ENCODE measurements at regions not wholly inside any gene's neighbourhood (a gene's known extent, or its start where the extent isn't known, plus 50 kb on each side); places are given as distances from the start of the nearest gene placed in this dataset.

GRCh38 chr6:167532410-167533288, 207.8 kb downstream of the TTLL2 start:
- H3K9ac ChIP-seq (ENCODE audit: low read length): no peak overlapping the region
- H3K27ac ChIP-seq (ENCODE audit: low read length): no peak overlapping the region
- H3K4me3 ChIP-seq (ENCODE audit: low read length): no peak overlapping the region
- H3K4me1 ChIP-seq (ENCODE audit: control insufficient read depth, low read depth, low read length): peaks cover 12% of the 10 kb centered on the region
- no peaks in the 10 kb centered on the region for H3K9me3 ChIP-seq (ENCODE audit: control insufficient read depth, low read depth, low read length)
- peaks cover 46% of the 10 kb centered on the region for H3K27me3 ChIP-seq (ENCODE audit: control insufficient read depth, insufficient read depth, low read length)
- H3K36me3 ChIP-seq (ENCODE audit: control insufficient read depth, low read depth, low read length): no peaks in the 10 kb centered on the region

GRCh38 chr6:167533851-167534250, 209.0 kb downstream of the TTLL2 start:
- no peaks in the 10 kb centered on the region for H3K9me3 ChIP-seq (ENCODE audit: control insufficient read depth, low read depth, low read length)
- H3K27me3 ChIP-seq (ENCODE audit: control insufficient read depth, insufficient read depth, low read length): peaks cover 43% of the 10 kb centered on the region
- H3K4me1 ChIP-seq (ENCODE audit: control insufficient read depth, low read depth, low read length): peaks cover 12% of the 10 kb centered on the region

DNA sequence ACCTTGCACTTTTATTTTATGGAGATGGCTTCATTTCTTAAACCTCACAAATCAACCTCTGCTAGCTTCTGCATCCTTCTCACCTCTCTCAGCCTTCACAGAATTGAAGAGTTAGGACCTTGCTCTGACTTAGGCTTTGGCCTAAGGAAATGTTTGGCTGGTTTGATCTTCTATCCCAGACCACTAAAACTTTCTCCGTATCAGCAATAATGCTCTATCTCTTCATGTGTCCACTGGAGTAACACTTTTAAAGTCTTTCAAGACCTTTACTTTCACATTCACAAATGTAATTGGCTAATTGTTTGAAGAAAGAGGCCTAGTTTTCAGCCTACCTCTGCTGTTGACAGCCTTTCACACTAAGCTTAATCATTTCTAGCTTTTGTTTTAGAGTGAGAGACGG, 212.9 kb downstream of the TTLL2 start:
- no peak overlapping the region for H3K4me3 ChIP-seq (ENCODE audit: low read length)
- H3K9me3 ChIP-seq (ENCODE audit: control insufficient read depth, low read depth, low read length): peaks cover 7% of the 10 kb centered on the region
- H3K27me3 ChIP-seq (ENCODE audit: control insufficient read depth, insufficient read depth, low read length): peaks cover 6% of the 10 kb centered on the region
- H3K9ac ChIP-seq (ENCODE audit: low read length): no peak overlapping the region
- no peak overlapping the region for H3K27ac ChIP-seq (ENCODE audit: low read length)
- H3K4me1 ChIP-seq (ENCODE audit: control insufficient read depth, low read depth, low read length): peaks cover 10% of the 10 kb centered on the region
- no peaks in the 10 kb centered on the region for H3K36me3 ChIP-seq (ENCODE audit: control insufficient read depth, low read depth, low read length)

More at GRCh38 chr6:167533851-167534250, 209.0 kb downstream of the TTLL2 start:
- Histone ChIP-seq H3K27ac (ENCODE audit: low read length) (no peak overlapping the region), H3K4me3 (ENCODE audit: low read length) (no peak overlapping the region), H3K36me3 (ENCODE audit: control insufficient read depth, low read depth, low read length) (no peaks in the 10 kb centered on the region), H3K9ac (ENCODE audit: low read length) (no peak overlapping the region)

DNA sequence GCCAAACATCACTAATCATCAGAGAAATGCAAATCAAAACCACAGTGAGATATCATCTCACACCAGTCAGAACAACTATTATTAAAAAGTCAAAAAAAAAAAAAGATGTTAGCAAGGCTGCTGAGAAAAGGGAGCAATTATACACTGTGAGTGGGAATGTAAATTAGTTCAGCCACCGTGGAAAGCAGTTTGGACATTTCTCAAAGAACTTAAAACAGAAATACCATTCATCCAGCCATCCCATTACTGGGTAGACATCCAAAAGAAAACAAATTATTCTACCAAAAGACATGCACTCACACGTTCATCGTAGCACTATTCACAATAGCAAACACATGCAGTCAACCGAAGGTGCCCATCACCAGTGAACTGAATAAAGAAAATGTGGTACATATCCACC, 213.9 kb downstream of the TTLL2 start:
- H3K4me1 ChIP-seq (ENCODE audit: control insufficient read depth, low read depth, low read length): peaks cover 6% of the 10 kb centered on the region
- no peak overlapping the region for H3K9ac ChIP-seq (ENCODE audit: low read length)
- H3K36me3 ChIP-seq (ENCODE audit: control insufficient read depth, low read depth, low read length): no peaks in the 10 kb centered on the region
- peaks cover 7% of the 10 kb centered on the region for H3K9me3 ChIP-seq (ENCODE audit: control insufficient read depth, low read depth, low read length)
- H3K27me3 ChIP-seq (ENCODE audit: control insufficient read depth, insufficient read depth, low read length): peaks cover 6% of the 10 kb centered on the region
- no peak overlapping the region for H3K4me3 ChIP-seq (ENCODE audit: low read length)
- no peak overlapping the region for H3K27ac ChIP-seq (ENCODE audit: low read length)

DNA sequence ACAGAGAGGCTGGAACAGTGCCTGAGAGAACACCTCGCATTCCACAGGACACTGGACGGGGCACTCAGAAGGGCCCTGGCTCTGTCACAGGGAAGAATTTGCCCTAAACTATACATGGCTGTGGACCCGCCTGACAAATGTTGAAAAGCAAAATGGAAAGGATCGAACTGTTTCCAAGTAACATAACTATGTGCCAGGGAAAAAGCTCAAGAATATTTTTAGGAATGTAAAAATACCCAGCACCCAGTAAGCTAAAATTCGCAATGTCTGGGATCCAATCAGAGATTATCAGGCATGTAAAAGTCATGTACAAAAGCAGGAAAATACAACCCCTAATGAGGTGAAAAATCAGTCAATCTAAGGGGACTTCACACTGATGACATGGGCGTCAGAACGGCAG, 215.9 kb downstream of the TTLL2 start:
- Histone ChIP-seq H3K4me3 (ENCODE audit: low read length) (no peak overlapping the region), H3K9ac (ENCODE audit: low read length) (no peak overlapping the region), H3K27me3 (ENCODE audit: control insufficient read depth, insufficient read depth, low read length) (no peaks in the 10 kb centered on the region), H3K9me3 (ENCODE audit: control insufficient read depth, low read depth, low read length) (peaks cover 7% of the 10 kb centered on the region), H3K4me1 (ENCODE audit: control insufficient read depth, low read depth, low read length) (no peaks in the 10 kb centered on the region), H3K27ac (ENCODE audit: low read length) (no peak overlapping the region), H3K36me3 (ENCODE audit: control insufficient read depth, low read depth, low read length) (no peaks in the 10 kb centered on the region)

- H3K27me3 ChIP-seq (ENCODE audit: control insufficient read depth, insufficient read depth, low read length): no peaks in the 10 kb centered on the region
- H3K27ac ChIP-seq (ENCODE audit: low read length): no peak overlapping the region
- no peaks in the 10 kb centered on the region for H3K36me3 ChIP-seq (ENCODE audit: control insufficient read depth, low read depth, low read length)
- no peak overlapping the region for H3K9ac ChIP-seq (ENCODE audit: low read length)
- no peaks in the 10 kb centered on the region for H3K4me1 ChIP-seq (ENCODE audit: control insufficient read depth, low read depth, low read length)
- H3K9me3 ChIP-seq (ENCODE audit: control insufficient read depth, low read depth, low read length): peaks cover 7% of the 10 kb centered on the region
- H3K4me3 ChIP-seq (ENCODE audit: low read length): no peak overlapping the region
These were observed 216.7 kb downstream of the TTLL2 start for GRCh38 chr6:167541544-167541943.

GRCh38 chr6:167543602-167544497, 219.0 kb downstream of the TTLL2 start:
- no peak overlapping the region for H3K9ac ChIP-seq (ENCODE audit: low read length)
- no peak overlapping the region for H3K27ac ChIP-seq (ENCODE audit: low read length)
- no peaks in the 10 kb centered on the region for H3K27me3 ChIP-seq (ENCODE audit: control insufficient read depth, insufficient read depth, low read length)
- no peaks in the 10 kb centered on the region for H3K36me3 ChIP-seq (ENCODE audit: control insufficient read depth, low read depth, low read length)
- peaks cover 7% of the 10 kb centered on the region for H3K9me3 ChIP-seq (ENCODE audit: control insufficient read depth, low read depth, low read length)
- no peaks in the 10 kb centered on the region for H3K4me1 ChIP-seq (ENCODE audit: control insufficient read depth, low read depth, low read length)
- no peak overlapping the region for H3K4me3 ChIP-seq (ENCODE audit: low read length)

DNA sequence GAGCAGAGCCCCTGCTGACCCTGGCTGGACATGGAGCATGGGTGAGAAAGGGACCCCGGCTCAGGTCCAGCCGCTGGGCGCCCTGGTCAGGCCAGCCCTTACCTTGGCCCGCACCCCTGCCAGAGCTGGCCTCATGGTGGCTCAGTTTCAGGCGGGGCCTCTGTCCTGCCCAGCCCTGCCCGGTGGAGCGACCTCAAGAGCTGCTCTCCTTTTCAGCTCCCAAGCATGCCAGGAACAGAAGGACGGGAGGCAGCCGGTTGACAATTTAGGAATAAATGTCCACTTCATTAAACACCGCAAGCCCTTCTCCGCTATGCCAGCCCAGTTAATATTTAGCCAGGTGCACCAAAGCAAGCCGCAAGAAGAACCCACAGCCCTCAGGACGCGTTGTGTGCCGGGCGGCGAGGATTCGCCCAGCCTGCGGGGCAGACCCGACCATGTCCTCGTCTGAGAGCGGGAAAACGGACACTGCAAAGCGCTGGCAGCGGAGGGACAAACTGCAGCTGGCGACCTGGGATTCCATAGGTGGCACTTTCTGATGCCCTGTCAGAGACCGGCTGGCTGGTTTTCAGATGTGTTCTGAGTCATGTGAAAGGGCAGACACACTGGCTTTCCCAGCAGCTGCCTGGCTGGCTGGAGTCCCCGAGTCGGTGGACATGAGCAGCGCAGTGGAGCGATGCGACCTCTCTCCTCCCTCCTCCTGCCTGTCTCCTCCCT, 221.9 kb downstream of the TTLL2 start:
- Histone ChIP-seq H3K4me3 (ENCODE audit: low read length) (no peak overlapping the region), H3K27ac (ENCODE audit: low read length) (no peak overlapping the region), H3K9me3 (ENCODE audit: control insufficient read depth, low read depth, low read length) (peaks cover under 1% of the 10 kb centered on the region), H3K4me1 (ENCODE audit: control insufficient read depth, low read depth, low read length) (no peaks in the 10 kb centered on the region), H3K36me3 (ENCODE audit: control insufficient read depth, low read depth, low read length) (no peaks in the 10 kb centered on the region), H3K9ac (ENCODE audit: low read length) (no peak overlapping the region), H3K27me3 (ENCODE audit: control insufficient read depth, insufficient read depth, low read length) (no peaks in the 10 kb centered on the region)

DNA sequence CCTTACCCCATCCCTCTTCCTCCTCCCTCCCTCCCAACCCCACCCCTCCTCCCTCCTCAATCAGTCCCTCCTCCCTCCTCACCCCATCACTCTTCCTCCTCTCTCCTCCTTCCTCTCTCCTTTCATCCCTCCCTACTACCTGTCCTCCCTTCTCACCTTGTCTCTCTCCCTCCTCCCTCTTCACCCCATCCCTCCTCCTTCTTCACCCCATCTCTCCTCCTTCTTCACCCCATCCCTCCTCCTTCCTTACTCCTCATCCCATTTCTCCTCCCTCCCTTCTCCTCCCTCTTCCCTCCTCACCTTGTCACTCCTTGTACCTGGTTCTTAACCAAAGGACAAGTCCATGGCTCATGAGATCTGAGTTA, 222.4 kb downstream of the TTLL2 start:
- H3K36me3 ChIP-seq (ENCODE audit: control insufficient read depth, low read depth, low read length): no peaks in the 10 kb centered on the region
- no peaks in the 10 kb centered on the region for H3K4me1 ChIP-seq (ENCODE audit: control insufficient read depth, low read depth, low read length)
- no peaks in the 10 kb centered on the region for H3K27me3 ChIP-seq (ENCODE audit: control insufficient read depth, insufficient read depth, low read length)
- H3K9me3 ChIP-seq (ENCODE audit: control insufficient read depth, low read depth, low read length): no peaks in the 10 kb centered on the region
- H3K4me3 ChIP-seq (ENCODE audit: low read length): no peak overlapping the region
- H3K9ac ChIP-seq (ENCODE audit: low read length): no peak overlapping the region
- H3K27ac ChIP-seq (ENCODE audit: low read length): no peak overlapping the region

DNA sequence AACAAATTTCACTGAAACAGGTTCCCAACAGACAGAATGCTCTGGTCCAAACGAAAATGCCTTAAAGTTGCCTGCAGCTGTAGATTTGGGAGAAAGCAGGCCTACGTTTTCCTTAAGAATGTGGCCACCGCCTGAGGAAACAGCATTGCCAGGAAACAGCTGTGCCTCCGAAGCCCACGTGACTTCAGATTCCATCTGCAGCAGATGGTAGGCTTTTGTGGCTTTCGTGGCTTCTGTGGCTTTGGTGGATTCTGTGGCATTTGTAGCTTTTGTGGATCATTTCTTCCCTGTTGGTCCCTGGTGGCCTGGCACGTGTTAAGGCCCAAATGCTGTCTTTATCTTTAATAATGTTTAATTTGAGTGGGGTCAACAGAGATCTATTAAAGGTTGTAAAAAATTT, 222.9 kb downstream of the TTLL2 start:
- no peaks in the 10 kb centered on the region for H3K36me3 ChIP-seq (ENCODE audit: control insufficient read depth, low read depth, low read length)
- H3K9ac ChIP-seq (ENCODE audit: low read length): no peak overlapping the region
- no peaks in the 10 kb centered on the region for H3K27me3 ChIP-seq (ENCODE audit: control insufficient read depth, insufficient read depth, low read length)
- no peaks in the 10 kb centered on the region for H3K9me3 ChIP-seq (ENCODE audit: control insufficient read depth, low read depth, low read length)
- no peak overlapping the region for H3K4me3 ChIP-seq (ENCODE audit: low read length)
- H3K4me1 ChIP-seq (ENCODE audit: control insufficient read depth, low read depth, low read length): no peaks in the 10 kb centered on the region
- no peak overlapping the region for H3K27ac ChIP-seq (ENCODE audit: low read length)

- Histone ChIP-seq H3K27ac (ENCODE audit: low read length) (no peak overlapping the region), H3K9me3 (ENCODE audit: control insufficient read depth, low read depth, low read length) (no peaks in the 10 kb centered on the region), H3K4me1 (ENCODE audit: control insufficient read depth, low read depth, low read length) (no peaks in the 10 kb centered on the region), H3K9ac (ENCODE audit: low read length) (no peak overlapping the region), H3K36me3 (ENCODE audit: control insufficient read depth, low read depth, low read length) (no peaks in the 10 kb centered on the region), H3K4me3 (ENCODE audit: low read length) (no peak overlapping the region), H3K27me3 (ENCODE audit: control insufficient read depth, insufficient read depth, low read length) (no peaks in the 10 kb centered on the region)
These were observed 223.6 kb downstream of the TTLL2 start for GRCh38 chr6:167548451-167548850.
